COLO668 (cell line): ENCODE measurements at regions not wholly inside any gene's neighbourhood (a gene's known extent, or its start where the extent isn't known, plus 50 kb on each side); places are given as distances from the start of the nearest gene placed in this dataset.

ENCODE experiments used
- DNase-seq: peaks from one replicate; lab custom pipeline; 2025; ENCODE audit not compliant: unreplicated experiment; lab: John Stamatoyannopoulos, UW

GRCh38 chr4:140281828-140282552, 91.5 kb upstream of the SCOC start:
- DNase-seq = no peak

DNA sequence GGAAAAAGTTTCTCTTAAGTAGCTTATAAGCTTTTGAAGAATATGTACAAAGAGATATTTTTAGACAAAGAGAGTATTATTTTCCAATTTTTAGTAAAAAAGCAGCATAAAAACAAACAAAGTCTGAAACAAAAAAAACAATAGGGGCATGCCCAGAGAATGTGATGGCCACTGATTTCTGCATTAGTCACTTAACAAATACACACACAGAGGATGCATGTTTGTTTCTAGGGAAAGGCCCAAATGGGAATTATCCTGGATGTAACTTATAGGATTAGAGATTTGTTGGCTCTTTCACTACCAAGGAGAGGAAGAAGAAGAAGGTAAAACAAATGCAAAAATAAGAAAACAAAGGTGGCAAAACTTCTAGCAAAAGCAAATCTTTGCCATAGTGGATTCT, 95.9 kb upstream of the SCOC start:
- no peak for DNase-seq

DNA sequence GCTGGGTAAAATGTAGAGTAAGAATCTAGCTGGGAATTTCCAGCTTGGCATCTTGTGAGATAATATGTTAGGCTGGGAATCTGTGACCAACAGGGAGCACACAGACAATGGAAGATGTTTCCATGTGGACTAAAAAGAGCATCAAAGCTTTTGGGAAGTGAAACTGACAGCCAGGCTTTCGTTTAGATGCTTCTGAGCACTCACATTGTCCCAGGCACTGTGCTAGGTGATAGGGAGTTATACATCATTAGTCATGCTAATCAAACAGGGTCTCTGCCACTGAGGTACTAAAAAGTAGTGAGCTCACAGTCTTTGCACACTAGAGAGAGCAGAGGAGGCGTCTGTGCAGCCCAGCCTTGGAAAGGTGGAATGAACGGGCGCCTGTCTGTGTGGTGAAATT, 101.9 kb upstream of the SCOC start:
- DNase-seq = no peak

GRCh38 chr4:140269369-140269768, 104.1 kb upstream of the SCOC start:
- no peak for DNase-seq

- DNase-seq = no peak
Observed at GRCh38 chr4:140268186-140268841, 105.1 kb upstream of the SCOC start.

DNA sequence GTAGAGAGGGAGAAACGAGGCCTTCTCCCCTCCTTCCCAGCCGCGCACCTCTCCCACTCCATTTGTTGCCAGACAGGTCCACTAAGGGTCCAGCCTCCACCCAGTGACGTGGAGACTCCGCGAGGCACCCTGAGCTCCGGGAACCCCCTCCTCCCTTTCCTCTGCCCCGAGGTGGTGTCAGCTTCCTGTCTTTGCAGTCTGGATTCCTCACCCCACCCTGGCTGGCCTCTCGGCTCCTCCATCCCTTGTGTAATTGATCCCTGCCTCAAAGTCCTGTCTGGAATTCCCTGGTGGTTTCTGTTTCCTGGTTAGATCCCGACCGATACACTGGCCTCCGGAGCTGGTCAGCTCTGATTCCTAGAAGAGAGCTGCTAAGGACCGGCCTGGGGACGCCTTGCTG, 105.9 kb upstream of the SCOC start:
- no peak for DNase-seq

DNA sequence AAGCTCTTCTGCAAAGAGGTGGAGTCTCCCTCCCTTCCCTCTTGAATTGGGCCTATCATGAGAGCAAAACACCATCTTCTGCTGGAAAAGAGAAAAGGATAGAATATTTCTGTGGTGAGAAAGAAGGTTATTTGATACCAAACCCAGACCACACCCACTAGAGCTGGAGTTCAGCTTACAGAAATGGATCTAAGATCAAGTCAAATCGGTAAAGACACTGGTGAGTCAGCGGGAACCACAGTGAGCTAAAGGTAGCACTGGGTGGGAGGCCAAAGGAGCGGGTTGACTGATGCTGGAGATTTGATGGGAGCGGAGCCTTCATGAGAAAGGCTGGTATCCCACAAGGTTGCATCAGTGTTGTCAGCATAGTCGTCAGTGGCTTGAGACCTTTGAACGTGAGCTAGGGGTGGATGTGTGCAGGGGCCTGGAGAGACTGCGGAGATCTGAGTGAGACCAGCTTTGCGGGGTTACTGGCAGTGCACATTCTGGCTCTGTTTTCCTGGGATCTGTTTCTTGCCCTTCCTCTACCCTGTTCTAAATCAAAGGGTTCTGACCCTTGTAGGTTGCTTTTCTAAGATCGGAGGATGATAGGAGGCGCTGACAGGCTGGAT, 106.4 kb upstream of the SCOC start:
- no peak for DNase-seq

DNA sequence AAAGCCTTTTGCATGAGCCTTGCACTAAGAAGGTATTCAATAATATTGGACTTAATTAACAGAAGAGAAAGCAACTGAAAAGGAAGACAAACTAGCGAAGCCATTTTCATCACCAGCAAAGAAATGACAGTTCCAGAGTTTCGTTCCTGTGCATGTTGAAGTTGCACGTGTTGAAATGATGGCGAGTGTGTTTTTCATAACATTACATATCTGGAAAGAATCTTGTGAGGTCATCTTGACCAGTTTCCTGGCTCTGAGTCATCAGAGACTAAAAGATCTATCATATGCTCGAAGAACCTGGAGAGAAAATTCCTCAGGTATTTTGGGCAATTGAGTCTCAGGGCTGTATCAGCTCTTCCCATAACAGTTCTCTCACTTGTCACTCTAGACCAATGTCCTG, 106.2 kb upstream of the MAML3 start:
- DNase-seq = no peak

GRCh38 chr4:140258476-140258875, 104.5 kb upstream of the MAML3 start:
- no peak for DNase-seq

DNA sequence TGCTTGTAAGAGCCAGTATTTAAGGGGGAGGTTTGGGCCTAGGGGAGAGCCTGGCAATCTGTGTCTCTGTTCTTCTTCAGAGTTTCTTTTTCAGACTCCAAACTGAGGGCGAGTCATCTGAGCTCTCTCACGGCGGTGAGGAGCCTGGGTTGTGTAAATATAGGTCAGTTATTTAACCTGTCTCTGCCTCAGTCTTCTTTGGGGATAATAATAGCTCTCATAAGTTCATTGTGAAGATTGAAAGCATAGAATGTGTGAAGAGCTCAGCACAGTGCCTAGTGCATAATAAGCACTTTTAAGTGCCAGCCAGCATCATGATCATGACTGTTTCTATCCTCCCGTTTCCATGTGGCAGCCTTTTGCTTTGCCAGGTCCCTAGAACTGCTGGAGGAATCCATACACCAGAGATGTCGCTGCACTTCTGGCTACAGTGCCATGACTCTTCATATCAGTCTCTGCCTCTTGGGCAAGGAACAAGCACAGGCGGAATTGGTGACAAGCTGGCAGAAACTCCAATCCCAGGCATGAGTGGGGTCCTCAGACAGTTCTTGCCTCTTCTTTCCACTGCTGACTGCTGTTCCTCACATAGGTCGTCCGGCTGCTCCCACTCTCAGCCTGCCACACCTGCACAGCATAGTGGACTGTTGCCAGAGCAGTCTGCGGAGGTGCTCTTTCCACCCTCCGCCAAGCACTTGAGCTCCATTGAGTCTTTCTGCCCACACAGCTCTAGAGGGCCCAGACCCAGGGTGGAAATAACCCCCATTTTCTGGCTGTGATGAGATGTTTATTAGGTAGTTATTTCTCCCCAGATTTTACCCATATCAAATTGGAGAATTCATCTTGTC, 103.7 kb upstream of the MAML3 start:
- no peak for DNase-seq

DNA sequence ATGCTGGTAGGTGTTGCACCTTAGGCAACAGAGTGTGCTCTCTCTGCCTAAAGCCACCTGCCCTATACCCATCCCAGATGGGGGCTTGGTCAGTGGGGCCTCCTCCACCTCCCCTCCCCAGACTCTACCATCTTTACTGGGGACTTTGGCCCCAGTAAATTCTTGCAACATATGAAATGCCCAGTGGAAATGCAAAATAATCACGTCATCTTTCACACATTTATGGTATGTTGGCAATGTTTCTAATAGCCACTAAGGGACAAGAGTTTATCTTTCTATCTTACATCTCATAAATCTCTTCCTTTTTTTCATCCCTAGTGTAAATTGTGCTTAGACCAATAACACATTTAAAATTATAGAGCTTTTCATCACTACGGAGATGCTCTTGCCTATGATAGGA, 103.0 kb upstream of the MAML3 start:
- DNase-seq = no peak

DNA sequence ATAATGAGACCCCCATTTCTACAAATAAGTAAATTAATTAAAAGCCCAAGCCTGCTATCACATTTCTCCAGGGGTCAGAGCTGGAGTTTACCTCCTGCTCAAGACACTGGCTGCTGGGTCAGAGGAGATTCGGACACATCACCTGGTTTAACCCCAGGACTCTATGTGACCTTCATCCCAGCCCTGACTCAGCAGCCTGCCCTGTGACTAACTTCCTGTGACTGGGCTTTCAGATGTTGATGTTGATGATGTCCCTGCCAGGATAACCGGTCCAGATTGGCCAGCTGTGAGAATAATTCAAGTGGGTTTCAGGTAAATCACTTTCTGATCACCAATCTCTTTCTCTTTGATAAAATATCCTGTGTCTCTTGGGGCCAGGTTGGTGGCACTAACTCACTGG, 102.4 kb upstream of the MAML3 start:
- no peak for DNase-seq

- no peak for DNase-seq
Observed at GRCh38 chr4:140255927-140256326, 101.9 kb upstream of the MAML3 start.

GRCh38 chr4:140255467-140255866, 101.5 kb upstream of the MAML3 start:
- DNase-seq = no peak

GRCh38 chr4:140254651-140255299, 100.8 kb upstream of the MAML3 start:
- no peak for DNase-seq

DNA sequence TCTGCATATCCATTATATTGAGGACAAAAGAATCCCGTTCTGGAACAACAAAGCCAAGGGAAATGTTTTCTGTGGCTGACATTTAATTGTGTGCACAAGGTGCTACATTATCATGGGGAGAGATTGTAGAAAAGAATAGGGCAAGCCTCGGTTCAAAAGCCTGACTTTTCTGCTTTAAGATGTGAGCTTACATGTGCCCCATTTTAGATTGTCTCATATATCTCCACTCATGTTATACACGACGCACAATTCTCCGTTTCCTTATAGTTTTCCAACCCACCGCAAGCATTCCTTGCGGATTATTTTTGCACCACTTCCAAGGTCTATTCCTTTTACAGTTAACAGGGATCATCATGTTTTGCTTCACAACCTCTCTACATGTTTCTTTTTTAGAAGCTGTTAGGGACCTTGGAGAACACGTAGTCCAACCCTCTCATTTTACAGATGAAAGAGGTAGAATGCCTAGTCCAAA, 99.6 kb upstream of the MAML3 start:
- DNase-seq = no peak

DNA sequence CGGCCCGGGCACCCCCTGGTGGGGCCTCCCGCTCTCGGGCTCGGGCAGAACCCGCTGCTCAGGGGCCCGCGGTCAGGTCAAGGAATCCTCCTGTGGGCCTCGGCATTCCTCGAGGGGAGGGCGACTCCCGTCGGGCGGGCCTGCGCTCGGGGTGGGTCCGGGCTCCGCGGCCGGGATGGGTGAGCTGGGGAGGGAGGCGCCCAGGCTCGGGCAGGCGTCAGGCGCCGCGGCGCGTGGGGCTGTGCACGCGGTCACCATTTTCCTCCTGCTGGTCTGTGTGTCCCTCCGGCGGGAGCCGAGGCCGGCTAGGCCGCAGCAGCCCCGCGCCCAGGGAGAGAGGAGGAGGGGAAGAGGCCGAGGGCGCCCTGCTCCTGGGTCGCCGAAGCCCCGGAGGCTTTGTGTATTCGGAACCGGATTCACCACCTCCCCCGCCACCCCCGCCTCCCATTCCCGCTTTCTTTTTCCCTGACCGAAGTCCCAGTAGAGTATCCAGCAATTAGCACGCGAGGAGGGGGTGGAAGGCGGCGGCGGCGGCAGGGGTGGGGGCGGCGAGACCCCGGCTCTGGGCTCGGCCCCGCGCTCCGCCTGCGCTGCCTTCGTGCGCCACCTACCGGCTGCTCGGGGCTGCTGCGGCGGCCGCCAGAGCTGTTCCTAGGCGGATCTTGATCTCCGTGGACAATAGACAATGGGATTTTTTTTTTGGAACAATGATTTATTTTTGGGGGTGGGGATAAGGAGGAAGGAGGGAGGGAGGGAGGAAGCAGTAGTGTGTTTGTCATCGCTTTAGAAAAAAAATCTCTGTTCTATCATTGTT, 99.0 kb upstream of the MAML3 start:
- DNase-seq = peak; percentile 86

DNA sequence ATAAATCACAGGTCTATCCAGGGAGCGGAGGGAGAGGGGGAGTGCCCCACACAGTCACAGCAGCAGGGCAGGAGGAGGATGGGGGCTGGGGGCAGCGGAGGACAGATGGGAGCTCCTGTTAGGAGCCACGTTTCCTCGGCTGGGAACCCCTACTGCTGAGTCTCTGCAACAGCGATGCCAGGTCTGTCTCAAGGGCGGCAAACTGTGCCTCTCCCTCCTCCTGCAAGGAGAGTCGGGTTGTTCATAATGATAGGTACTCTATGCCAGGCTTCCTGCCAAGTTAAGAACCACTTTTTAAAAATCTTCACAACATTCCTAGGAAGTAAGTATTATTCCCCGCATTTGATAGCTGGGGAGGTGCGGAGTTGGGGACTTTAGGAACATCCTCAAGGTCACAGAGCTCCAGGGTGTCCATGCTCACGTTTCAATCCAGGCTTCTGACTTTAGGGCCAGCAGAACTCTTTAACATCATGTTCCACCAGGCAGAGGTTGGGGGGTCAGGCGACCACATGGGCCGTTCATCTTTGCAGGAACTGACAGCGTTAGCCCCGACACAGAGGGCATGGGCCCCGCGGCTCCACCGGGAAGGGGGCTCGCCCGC, 98.3 kb upstream of the MAML3 start:
- DNase-seq = peak; percentile 48

- DNase-seq = no peak
Observed at GRCh38 chr4:140251571-140251970, 97.6 kb upstream of the MAML3 start.
